ENCODE measurements at regions not wholly inside any gene's neighbourhood (a gene's known extent, or its start where the extent isn't known, plus 50 kb on each side); places are given as distances from the start of the nearest gene placed in this dataset.
A peak's percentile ranks its signal among the peaks of the same experiment; 100 is the strongest.

- Histone ChIP-seq H3K27ac (ENCODE audit: low read depth, low read length) (peak overlapping the region; percentile 89), H3K4me1 (ENCODE audit: control insufficient read depth, insufficient read depth, low read length) (peaks cover 12% of the 10 kb centered on the region), H3K36me3 (ENCODE audit: control insufficient read depth, insufficient read depth, low read length) (no peaks in the 10 kb centered on the region), H3K4me3 (ENCODE audit: low read length) (peak overlapping the region; percentile 29), H3K27me3 (ENCODE audit: control insufficient read depth, insufficient read depth, low read length) (peaks cover 4% of the 10 kb centered on the region), H3K9ac (ENCODE audit: low read length) (no peak overlapping the region)
Observed at GRCh38 chrX:68894513-68895340, 65.9 kb downstream of the EFNB1 start.

GRCh38 chrX:68894142-68894512, 65.3 kb downstream of the EFNB1 start:
- Histone ChIP-seq H3K4me3 (ENCODE audit: low read length) (no peak overlapping the region), H3K27me3 (ENCODE audit: control insufficient read depth, insufficient read depth, low read length) (peaks cover 4% of the 10 kb centered on the region), H3K36me3 (ENCODE audit: control insufficient read depth, insufficient read depth, low read length) (no peaks in the 10 kb centered on the region), H3K4me1 (ENCODE audit: control insufficient read depth, insufficient read depth, low read length) (peaks cover 12% of the 10 kb centered on the region), H3K27ac (ENCODE audit: low read depth, low read length) (peak overlapping the region; percentile 89), H3K9ac (ENCODE audit: low read length) (no peak overlapping the region)

- H3K4me3 ChIP-seq (ENCODE audit: low read length): no peak overlapping the region
- H3K36me3 ChIP-seq (ENCODE audit: control insufficient read depth, insufficient read depth, low read length): no peaks in the 10 kb centered on the region
- H3K27me3 ChIP-seq (ENCODE audit: control insufficient read depth, insufficient read depth, low read length): peaks cover 4% of the 10 kb centered on the region
- H3K4me1 ChIP-seq (ENCODE audit: control insufficient read depth, insufficient read depth, low read length): peaks cover 12% of the 10 kb centered on the region
- no peak overlapping the region for H3K9ac ChIP-seq (ENCODE audit: low read length)
- H3K27ac ChIP-seq (ENCODE audit: low read depth, low read length): no peak overlapping the region
Observed at GRCh38 chrX:68892651-68893050, 63.8 kb downstream of the EFNB1 start.

- H3K27me3 ChIP-seq (ENCODE audit: control insufficient read depth, insufficient read depth, low read length): peaks cover 4% of the 10 kb centered on the region
- H3K4me3 ChIP-seq (ENCODE audit: low read length): no peak overlapping the region
- H3K27ac ChIP-seq (ENCODE audit: low read depth, low read length): no peak overlapping the region
- H3K4me1 ChIP-seq (ENCODE audit: control insufficient read depth, insufficient read depth, low read length): peaks cover 12% of the 10 kb centered on the region
- H3K36me3 ChIP-seq (ENCODE audit: control insufficient read depth, insufficient read depth, low read length): no peaks in the 10 kb centered on the region
- no peak overlapping the region for H3K9ac ChIP-seq (ENCODE audit: low read length)
Observed at GRCh38 chrX:68892134-68892533, 63.3 kb downstream of the EFNB1 start.
